DND-41 (cell line): ENCODE measurements at regions not wholly inside any gene's neighbourhood (a gene's known extent, or its start where the extent isn't known, plus 50 kb on each side); places are given as distances from the start of the nearest gene placed in this dataset.

Experiments
- ATAC-seq: fragments of 200-7000 bp; cut with Tn5 transposase; 3 replicates; pipeline ENCODE4 v1.9.1; 2021; ENCODE audit warnings: low read depth; ENCODE audit not compliant: insufficient read depth
- DNase-seq: peaks from one replicate; pipeline ENCODE4 v3.0.0-alpha.2; 2020
- H2AFZ ChIP-seq: 2 replicates; pipeline ENCODE4 v1.6.0; 2012; ENCODE audit warnings: low read depth, low read length
- H3K27ac ChIP-seq: 2 replicates; pipeline ENCODE4 v1.5.1; 2012; ENCODE audit warnings: low read length, inconsistent platforms
- H3K27me3 ChIP-seq: fragments of 200-600 bp; sonication (generic); 2 replicates; pipeline ENCODE4 v1.6.0; 2012; ENCODE audit warnings: low read length, mild to moderate bottlenecking, inconsistent platforms; ENCODE audit not compliant: insufficient read depth, poor library complexity
- H3K36me3 ChIP-seq: 2 replicates; pipeline ENCODE4 v1.5.1; 2012; ENCODE audit warnings: low read length, inconsistent platforms; ENCODE audit not compliant: insufficient read depth
- H3K4me1 ChIP-seq: 2 replicates; pipeline ENCODE4 v1.5.1; 2012; ENCODE audit warnings: mild to moderate bottlenecking, low read length; ENCODE audit not compliant: insufficient read depth
- H3K4me2 ChIP-seq: 2 replicates; pipeline ENCODE4 v1.6.0; 2012; ENCODE audit warnings: mild to moderate bottlenecking, moderate library complexity, low read length, inconsistent platforms; ENCODE audit not compliant: insufficient read depth
- H3K4me3 ChIP-seq, 2 experiments: fragments of 200-600 bp in 1 of 2; shearing (Covaris generic) in 1 of 2; 2 replicates each; pipeline ENCODE4 v1.5.1; 2012 to 2016; ENCODE audit warnings: inconsistent platforms in 2 of 2, low read length in 2 of 2, mild to moderate bottlenecking in 2 of 2, low read depth in 1 of 2, moderate library complexity in 1 of 2
- H3K79me2 ChIP-seq: 2 replicates; pipeline ENCODE4 v1.6.0; 2012; ENCODE audit warnings: low read length, inconsistent platforms; ENCODE audit not compliant: insufficient read depth
- H3K9ac ChIP-seq: 2 replicates; pipeline ENCODE4 v1.6.0; 2012; ENCODE audit warnings: low read depth, mild to moderate bottlenecking, inconsistent platforms, low read length, moderate library complexity
- H3K9me3 ChIP-seq: 2 replicates; pipeline ENCODE4 v1.5.1; 2012; ENCODE audit warnings: low read length, moderate library complexity, mild to moderate bottlenecking, inconsistent platforms; ENCODE audit not compliant: insufficient read depth, severe bottlenecking
- H4K20me1 ChIP-seq: 2 replicates; pipeline ENCODE4 v1.6.0; 2012; ENCODE audit warnings: low read length; ENCODE audit not compliant: insufficient read depth
- EZH2 ChIP-seq: IDR thresholded peaks from 3 replicates; pipeline ENCODE4 v1.6.1; 2012; ENCODE audit warnings: borderline replicate concordance, low read depth, mild to moderate bottlenecking, moderate library complexity, low read length, inconsistent platforms; ENCODE audit not compliant: severe bottlenecking
- TF ChIP-seq, protein P1 (sequence below): IDR thresholded peaks from 2 replicates; pipeline ENCODE4 v1.5.1; 2012; ENCODE audit warnings: borderline replicate concordance, low read length, moderate library complexity, mild to moderate bottlenecking; ENCODE audit not compliant: poor library complexity, severe bottlenecking; ENCODE audit errors: extremely low read depth

DNA sequence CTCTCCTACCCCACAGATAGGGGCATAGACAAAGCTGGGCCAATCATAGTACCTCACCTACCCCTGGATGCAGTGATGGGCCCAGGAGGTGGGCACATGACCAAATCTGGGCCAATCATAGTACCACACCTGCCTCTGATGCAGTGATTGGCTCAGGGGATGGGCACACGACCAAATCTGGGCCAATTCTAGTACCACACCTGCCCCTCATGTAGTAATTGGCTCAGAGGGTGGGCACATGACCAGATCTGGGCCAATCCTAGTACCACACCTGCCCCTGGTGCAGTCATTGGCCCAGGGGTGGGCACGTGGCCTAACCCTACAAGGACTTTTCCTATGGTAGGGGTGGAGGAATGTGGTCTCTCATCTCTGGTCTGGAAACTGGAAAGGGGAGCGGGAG, 56.9 kb upstream of the MEF2A start:
- Histone ChIP-seq H3K36me3 (no peaks in the 10 kb centered on the region), H3K79me2 (no peaks in the 10 kb centered on the region), H3K4me1 (peaks cover 67% of the 10 kb centered on the region), H3K27me3 (no peaks in the 10 kb centered on the region), H3K27ac (peak overlapping the region; percentile 72), H4K20me1 (no peaks in the 10 kb centered on the region), H2AFZ (no peak overlapping the region), H3K9ac (no peak overlapping the region), H3K4me3 (no peak overlapping the region), H3K9me3 (peaks cover 7% of the 10 kb centered on the region), H3K4me2 (no peak overlapping the region)
- ATAC-seq, result no peak
- DNase-seq, result no peak
- TF ChIP-seq, protein P1, sequence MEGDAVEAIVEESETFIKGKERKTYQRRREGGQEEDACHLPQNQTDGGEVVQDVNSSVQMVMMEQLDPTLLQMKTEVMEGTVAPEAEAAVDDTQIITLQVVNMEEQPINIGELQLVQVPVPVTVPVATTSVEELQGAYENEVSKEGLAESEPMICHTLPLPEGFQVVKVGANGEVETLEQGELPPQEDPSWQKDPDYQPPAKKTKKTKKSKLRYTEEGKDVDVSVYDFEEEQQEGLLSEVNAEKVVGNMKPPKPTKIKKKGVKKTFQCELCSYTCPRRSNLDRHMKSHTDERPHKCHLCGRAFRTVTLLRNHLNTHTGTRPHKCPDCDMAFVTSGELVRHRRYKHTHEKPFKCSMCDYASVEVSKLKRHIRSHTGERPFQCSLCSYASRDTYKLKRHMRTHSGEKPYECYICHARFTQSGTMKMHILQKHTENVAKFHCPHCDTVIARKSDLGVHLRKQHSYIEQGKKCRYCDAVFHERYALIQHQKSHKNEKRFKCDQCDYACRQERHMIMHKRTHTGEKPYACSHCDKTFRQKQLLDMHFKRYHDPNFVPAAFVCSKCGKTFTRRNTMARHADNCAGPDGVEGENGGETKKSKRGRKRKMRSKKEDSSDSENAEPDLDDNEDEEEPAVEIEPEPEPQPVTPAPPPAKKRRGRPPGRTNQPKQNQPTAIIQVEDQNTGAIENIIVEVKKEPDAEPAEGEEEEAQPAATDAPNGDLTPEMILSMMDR, result no peak
- no peak for TF ChIP-seq EZH2

DNA sequence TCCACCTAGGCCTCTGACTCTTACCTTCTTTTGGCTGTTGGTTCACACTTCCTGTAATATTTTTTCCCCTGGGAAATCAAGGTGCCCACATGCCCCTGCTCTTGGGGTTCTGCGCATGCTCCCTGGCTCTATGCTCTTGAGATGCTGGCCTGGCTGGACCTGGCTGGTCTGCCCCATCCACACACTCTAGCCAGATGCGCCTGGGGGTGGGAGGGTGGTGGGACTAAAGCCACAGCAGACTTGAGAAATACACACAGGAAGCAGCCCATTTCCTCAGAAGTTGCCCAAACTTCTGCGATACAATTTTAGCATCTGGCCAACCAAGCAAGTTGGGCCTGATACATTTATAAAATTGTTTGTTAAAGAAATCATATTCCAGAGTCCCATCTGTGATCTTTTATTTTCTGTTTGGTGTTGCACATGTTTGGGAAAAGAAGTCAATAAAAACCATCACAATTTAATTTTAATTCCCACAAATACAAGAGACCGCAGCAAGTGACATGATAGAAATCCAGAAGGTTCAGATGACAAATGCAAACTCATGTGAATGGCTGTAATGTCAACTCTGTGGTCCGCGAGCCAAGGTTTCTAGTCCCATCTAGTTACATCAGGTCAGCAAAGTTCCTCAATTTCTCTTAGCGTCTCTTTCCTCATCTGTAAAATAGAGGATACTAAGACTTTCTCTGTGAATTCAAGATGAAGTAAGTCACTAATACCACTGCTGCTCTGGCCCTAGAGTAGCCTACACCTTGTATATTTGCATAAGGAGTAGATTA, 55.9 kb upstream of the MEF2A start:
- H3K9ac ChIP-seq, result no peak overlapping the region
- peak overlapping the region; percentile 11; the same call in 1 of the 2 replicates for H3K4me2 ChIP-seq
- H3K4me3 ChIP-seq, result no peak overlapping the region
- no peak overlapping the region for H2AFZ ChIP-seq
- ATAC-seq (peak; percentile 68), DNase-seq (peak; percentile 59)
- H3K9me3 ChIP-seq, result peaks cover 7% of the 10 kb centered on the region
- H3K36me3 ChIP-seq, result no peaks in the 10 kb centered on the region
- no peaks in the 10 kb centered on the region for H3K27me3 ChIP-seq
- H3K79me2 ChIP-seq, result no peaks in the 10 kb centered on the region
- peaks cover 73% of the 10 kb centered on the region for H3K4me1 ChIP-seq
- no peaks in the 10 kb centered on the region for H4K20me1 ChIP-seq
- peak overlapping the region; percentile 72 for H3K27ac ChIP-seq
- TF ChIP-seq, protein P1, result no peak
- TF ChIP-seq EZH2, result no peak

DNA sequence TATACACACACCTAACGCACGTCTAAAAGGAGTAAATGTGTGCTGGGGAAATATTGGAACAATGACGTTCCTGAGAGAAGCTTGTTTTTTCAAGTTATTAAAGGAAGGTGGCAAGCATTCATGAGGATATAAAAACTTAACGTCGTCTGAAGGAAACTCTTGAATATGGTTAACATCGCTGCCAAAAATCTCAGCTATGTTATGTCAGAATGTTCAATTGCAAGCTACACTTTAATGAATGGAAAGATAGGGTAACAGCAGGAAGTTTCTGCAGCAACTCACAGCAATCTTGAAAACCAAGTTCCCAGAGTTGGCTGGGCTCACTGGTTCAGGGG, 54.3 kb upstream of the MEF2A start:
- TF ChIP-seq, protein P1, result no peak
- no peak for TF ChIP-seq EZH2
- Histone ChIP-seq H3K4me2 (no peak overlapping the region), H3K36me3 (no peaks in the 10 kb centered on the region), H3K9ac (no peak overlapping the region), H3K79me2 (no peaks in the 10 kb centered on the region), H3K4me1 (peaks cover 73% of the 10 kb centered on the region), H4K20me1 (no peaks in the 10 kb centered on the region), H2AFZ (no peak overlapping the region; the same call in 1 of the 2 replicates), H3K4me3 (no peak overlapping the region), H3K27me3 (no peaks in the 10 kb centered on the region), H3K9me3 (peaks cover 7% of the 10 kb centered on the region), H3K27ac (peak overlapping the region; percentile 86)
- DNase-seq (no peak), ATAC-seq (no peak)
